Glutamatergic neuron (in vitro differentiated cells): ENCODE measurements at regions not wholly inside any gene's neighbourhood (a gene's known extent, or its start where the extent isn't known, plus 50 kb on each side); places are given as distances from the start of the nearest gene placed in this dataset.

ENCODE experiments used
- DNase-seq: peaks from one replicate; pipeline ENCODE4 v3.0.0; 2022
- H3K27ac Mint-ChIP-seq: one replicate; pipeline ENCODE4 v1.8.0; 2020; ENCODE audit warnings: mild to moderate bottlenecking, mixed read lengths, inconsistent platforms; ENCODE audit not compliant: unreplicated experiment
- H3K27me3 Mint-ChIP-seq: one replicate; pipeline ENCODE4 v1.8.0; 2020; ENCODE audit warnings: mild to moderate bottlenecking, moderate library complexity, mixed read lengths, inconsistent platforms; ENCODE audit not compliant: unreplicated experiment
- H3K36me3 Mint-ChIP-seq: one replicate; pipeline ENCODE4 v1.8.0; 2020; ENCODE audit warnings: mild to moderate bottlenecking, mixed read lengths, inconsistent platforms; ENCODE audit not compliant: unreplicated experiment
- H3K4me1 Mint-ChIP-seq: one replicate; pipeline ENCODE4 v1.8.0; 2020; ENCODE audit warnings: mild to moderate bottlenecking, low read depth, mixed read lengths, inconsistent platforms; ENCODE audit not compliant: unreplicated experiment
- H3K4me3 Mint-ChIP-seq: one replicate; pipeline ENCODE4 v1.8.0; 2020; ENCODE audit warnings: mild to moderate bottlenecking, mixed read lengths, inconsistent platforms; ENCODE audit not compliant: unreplicated experiment
- H3K9me3 Mint-ChIP-seq: one replicate; pipeline ENCODE4 v1.8.0; 2020; ENCODE audit warnings: mild to moderate bottlenecking, moderate library complexity, mixed read lengths, inconsistent platforms; ENCODE audit not compliant: unreplicated experiment
- TF ChIP-seq, protein P1 (sequence below): fragments of 200-600 bp; sonication (generic); IDR thresholded peaks from one replicate; pipeline ENCODE4 v1.5.0; 2021; ENCODE audit not compliant: partially characterized antibody, unreplicated experiment

DNA sequence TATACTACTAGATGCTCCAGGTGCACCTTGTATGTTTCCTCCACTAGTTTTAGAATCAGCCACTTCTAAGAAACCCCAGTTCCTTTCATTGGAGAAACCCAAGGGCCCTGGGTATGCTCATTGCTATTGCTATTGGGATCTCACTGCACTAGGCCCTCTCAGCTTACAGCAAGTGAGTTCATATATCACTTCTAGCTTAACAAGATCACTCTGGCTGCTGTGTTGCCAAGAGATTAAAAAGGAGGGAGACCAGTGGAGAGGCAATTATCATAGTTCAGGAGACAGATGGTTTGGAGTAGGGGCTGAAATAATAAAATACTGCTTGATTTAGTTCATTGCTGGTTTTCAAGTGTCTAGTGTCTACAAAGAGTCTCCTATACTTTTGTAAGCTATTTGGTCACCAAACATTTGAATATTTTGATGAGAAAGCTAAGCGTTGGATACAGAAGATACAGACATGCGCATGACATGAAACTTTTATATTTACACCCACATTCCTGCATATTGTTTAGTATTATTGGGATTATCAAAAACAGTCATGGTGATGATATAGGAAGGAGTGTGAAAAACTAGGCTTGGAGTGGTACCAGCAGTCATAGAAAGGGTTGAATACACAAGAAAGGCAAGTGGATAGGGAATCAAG lies 671.9 kb downstream of the ADGRL2 start:
- Mint-ChIP-seq H3K36me3 (peaks cover 7% of the 10 kb centered on the region), H3K4me1 (no peaks in the 10 kb centered on the region), H3K9me3 (no peaks in the 10 kb centered on the region), H3K4me3 (no peak overlapping the region), H3K27ac (no peak overlapping the region), H3K27me3 (no peaks in the 10 kb centered on the region)
- DNase-seq: no peak
- TF ChIP-seq, protein P1, sequence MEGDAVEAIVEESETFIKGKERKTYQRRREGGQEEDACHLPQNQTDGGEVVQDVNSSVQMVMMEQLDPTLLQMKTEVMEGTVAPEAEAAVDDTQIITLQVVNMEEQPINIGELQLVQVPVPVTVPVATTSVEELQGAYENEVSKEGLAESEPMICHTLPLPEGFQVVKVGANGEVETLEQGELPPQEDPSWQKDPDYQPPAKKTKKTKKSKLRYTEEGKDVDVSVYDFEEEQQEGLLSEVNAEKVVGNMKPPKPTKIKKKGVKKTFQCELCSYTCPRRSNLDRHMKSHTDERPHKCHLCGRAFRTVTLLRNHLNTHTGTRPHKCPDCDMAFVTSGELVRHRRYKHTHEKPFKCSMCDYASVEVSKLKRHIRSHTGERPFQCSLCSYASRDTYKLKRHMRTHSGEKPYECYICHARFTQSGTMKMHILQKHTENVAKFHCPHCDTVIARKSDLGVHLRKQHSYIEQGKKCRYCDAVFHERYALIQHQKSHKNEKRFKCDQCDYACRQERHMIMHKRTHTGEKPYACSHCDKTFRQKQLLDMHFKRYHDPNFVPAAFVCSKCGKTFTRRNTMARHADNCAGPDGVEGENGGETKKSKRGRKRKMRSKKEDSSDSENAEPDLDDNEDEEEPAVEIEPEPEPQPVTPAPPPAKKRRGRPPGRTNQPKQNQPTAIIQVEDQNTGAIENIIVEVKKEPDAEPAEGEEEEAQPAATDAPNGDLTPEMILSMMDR: no peak

GRCh38 chr1:82466891-82467290 lies 666.2 kb downstream of the ADGRL2 start:
- no peak overlapping the region for H3K27ac Mint-ChIP-seq
- TF ChIP-seq, protein P1: no peak
- H3K9me3 Mint-ChIP-seq: no peaks in the 10 kb centered on the region
- no peaks in the 10 kb centered on the region for H3K27me3 Mint-ChIP-seq
- no peak for DNase-seq
- peaks cover 11% of the 10 kb centered on the region for H3K4me1 Mint-ChIP-seq
- H3K36me3 Mint-ChIP-seq: no peaks in the 10 kb centered on the region
- no peak overlapping the region for H3K4me3 Mint-ChIP-seq

DNA sequence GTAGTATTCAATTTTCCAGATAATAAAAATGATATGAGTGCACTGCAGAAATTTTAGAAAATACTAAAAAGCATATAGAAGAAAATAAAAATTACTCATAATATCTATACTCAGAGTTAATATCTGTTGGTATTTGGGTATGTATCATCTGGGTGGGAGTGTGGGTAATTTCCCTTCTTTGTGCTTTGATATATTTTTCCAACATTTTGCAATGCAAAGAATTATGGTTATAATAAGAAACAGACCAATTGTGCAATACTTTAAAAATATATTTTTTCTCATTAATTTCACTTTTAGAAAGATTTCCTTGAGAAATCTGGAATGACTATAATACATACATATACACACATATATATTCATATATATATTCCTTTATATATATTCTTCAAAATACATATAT lies 665.7 kb downstream of the ADGRL2 start:
- no peaks in the 10 kb centered on the region for H3K9me3 Mint-ChIP-seq
- no peaks in the 10 kb centered on the region for H3K36me3 Mint-ChIP-seq
- no peak overlapping the region for H3K27ac Mint-ChIP-seq
- peaks cover 11% of the 10 kb centered on the region for H3K4me1 Mint-ChIP-seq
- no peaks in the 10 kb centered on the region for H3K27me3 Mint-ChIP-seq
- TF ChIP-seq, protein P1: no peak
- no peak for DNase-seq
- no peak overlapping the region for H3K4me3 Mint-ChIP-seq

GRCh38 chr1:82465024-82465423 lies 664.3 kb downstream of the ADGRL2 start:
- no peaks in the 10 kb centered on the region for H3K9me3 Mint-ChIP-seq
- DNase-seq: no peak
- TF ChIP-seq, protein P1: no peak
- H3K36me3 Mint-ChIP-seq: no peaks in the 10 kb centered on the region
- no peak overlapping the region for H3K27ac Mint-ChIP-seq
- no peaks in the 10 kb centered on the region for H3K27me3 Mint-ChIP-seq
- peaks cover 11% of the 10 kb centered on the region for H3K4me1 Mint-ChIP-seq
- no peak overlapping the region for H3K4me3 Mint-ChIP-seq

- DNase-seq: no peak
- H3K4me1 Mint-ChIP-seq: peaks cover 11% of the 10 kb centered on the region
- H3K4me3 Mint-ChIP-seq: no peak overlapping the region
- TF ChIP-seq, protein P1: no peak
- no peaks in the 10 kb centered on the region for H3K36me3 Mint-ChIP-seq
- H3K27me3 Mint-ChIP-seq: no peaks in the 10 kb centered on the region
- no peak overlapping the region for H3K27ac Mint-ChIP-seq
- no peaks in the 10 kb centered on the region for H3K9me3 Mint-ChIP-seq
These were observed 663.7 kb downstream of the ADGRL2 start for GRCh38 chr1:82464362-82465001.
